Neural progenitor cell (in vitro differentiated cells): ENCODE measurements at regions not wholly inside any gene's neighbourhood (a gene's known extent, or its start where the extent isn't known, plus 50 kb on each side); places are given as distances from the start of the nearest gene placed in this dataset.

Experiments used
- CTCF ChIP-seq: fragments of 200-600 bp; sonication (generic); IDR thresholded peaks from 2 replicates; pipeline ENCODE4 v1.5.1; 2017; ENCODE audit warnings: antibody characterized with exemption, mild to moderate bottlenecking
- EZH2 ChIP-seq: fragments of 200-600 bp; sonication (generic); IDR thresholded peaks from 2 replicates; pipeline ENCODE4 v1.6.1; 2017; ENCODE audit warnings: antibody characterized with exemption, mild to moderate bottlenecking, moderate library complexity

GRCh38 chr4:148786699-148787098 is 344.5 kb upstream of the NR3C2 start:
- no peak for TF ChIP-seq CTCF
- TF ChIP-seq EZH2, result no peak
